HCT116 (cell line): ENCODE measurements at regions not wholly inside any gene's neighbourhood (a gene's known extent, or its start where the extent isn't known, plus 50 kb on each side); places are given as distances from the start of the nearest gene placed in this dataset.

Experiments
- CTCF ChIP-seq, 3 experiments: fragments of 200-600 bp in 1 of 3; sonication (generic) in 1 of 3; IDR thresholded peaks in 2 of 3; conservative IDR thresholded peaks in 1 of 3; 2 replicates each; pipeline ENCODE4 v1.5.1; 2012 to 2017; ENCODE audit warnings: low read depth in 2 of 3, low read length in 2 of 3, antibody characterized with exemption in 1 of 3, borderline replicate concordance in 1 of 3, control low read depth in 1 of 3, mild to moderate bottlenecking in 1 of 3, mixed read lengths in 1 of 3, mixed run types in 1 of 3, moderate library complexity in 1 of 3; ENCODE audit not compliant: insufficient read depth in 1 of 3
- EGR1 ChIP-seq: IDR thresholded peaks from 2 replicates; pipeline ENCODE4 v1.6.1; 2012; ENCODE audit warnings: low read depth
- ELF1 ChIP-seq: IDR thresholded peaks from 2 replicates; pipeline ENCODE4 v1.6.1; 2012; ENCODE audit warnings: low read depth, borderline replicate concordance
- MAX ChIP-seq: IDR thresholded peaks from 2 replicates; pipeline ENCODE4 v1.6.1; 2012
- POLR2A ChIP-seq: IDR thresholded peaks from 2 replicates; pipeline ENCODE4 v1.7.0; 2011; ENCODE audit warnings: borderline replicate concordance; ENCODE audit not compliant: insufficient read depth, insufficient read length; ENCODE audit errors: extremely low read depth
- POLR2AphosphoS5 ChIP-seq: IDR thresholded peaks from 2 replicates; pipeline ENCODE4 v1.6.1; 2011; ENCODE audit warnings: mild to moderate bottlenecking, low read depth, low read length, moderate library complexity
- RAD21 ChIP-seq: IDR thresholded peaks from 2 replicates; pipeline ENCODE4 v1.6.1; 2012; ENCODE audit warnings: low read depth, mild to moderate bottlenecking
- TCF7L2 ChIP-seq: IDR thresholded peaks from 2 replicates; pipeline ENCODE4 v1.7.0; 2011; ENCODE audit warnings: borderline replicate concordance, inconsistent platforms; ENCODE audit not compliant: insufficient read depth, insufficient read length; ENCODE audit errors: extremely low read depth
- YY1 ChIP-seq: IDR thresholded peaks from 2 replicates; pipeline ENCODE4 v1.6.1; 2011; ENCODE audit warnings: low read length, low read depth, moderate library complexity, mild to moderate bottlenecking; ENCODE audit not compliant: insufficient replicate concordance; ENCODE audit errors: extremely low read depth
- ZNF274 ChIP-seq: fragments of 200-500 bp; sonication (Bioruptor generic); IDR thresholded peaks from 2 replicates; pipeline ENCODE4 v1.6.1; 2014; ENCODE audit warnings: mild to moderate bottlenecking, low read depth, low read length, inconsistent platforms

DNA sequence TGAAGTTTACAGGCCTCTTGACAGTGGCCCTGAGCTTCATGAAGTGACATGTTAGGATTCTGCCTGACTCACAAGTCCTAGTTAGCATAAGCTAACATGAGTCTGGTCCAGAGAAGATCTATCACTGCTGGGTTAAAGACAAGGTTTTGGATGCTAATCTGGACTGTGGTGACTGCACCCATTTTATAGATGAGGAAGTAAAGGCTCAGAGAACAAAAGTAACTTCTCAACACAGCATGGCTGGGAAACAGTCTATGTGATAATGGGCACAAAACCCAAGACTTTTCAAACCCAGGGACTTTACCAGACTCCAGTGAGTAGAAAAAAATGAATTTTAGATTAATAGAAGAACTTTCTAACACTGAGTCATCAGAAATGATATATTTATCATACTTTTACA lies 236.8 kb upstream of the IRX5 start:
- no peak for TF ChIP-seq CTCF (IDR thresholded peaks at IDR 0.05 in 2 of 3, conservative IDR thresholded peaks at IDR 0.05 in 1 of 3; ENCODE audit: borderline replicate concordance in 1 of 3, insufficient read depth in 1 of 3, low read depth in 2 of 3, low read length in 2 of 3)
- no peak for TF ChIP-seq TCF7L2
- no peak for TF ChIP-seq EGR1
- no peak for TF ChIP-seq YY1
- no peak for TF ChIP-seq POLR2A
- TF ChIP-seq ZNF274: no peak
- TF ChIP-seq ELF1: no peak
- TF ChIP-seq RAD21: no peak
- no peak for TF ChIP-seq POLR2AphosphoS5
- no peak for TF ChIP-seq MAX
